HG03571 (cell line): ENCODE measurements at regions not wholly inside any gene's neighbourhood (a gene's known extent, or its start where the extent isn't known, plus 50 kb on each side); places are given as distances from the start of the nearest gene placed in this dataset.

Experiments
- ATAC-seq: cut with Tn5 transposase; IDR thresholded peaks from one replicate; pipeline ENCODE4 v1.9.1; 2021; ENCODE audit not compliant: unreplicated experiment

DNA sequence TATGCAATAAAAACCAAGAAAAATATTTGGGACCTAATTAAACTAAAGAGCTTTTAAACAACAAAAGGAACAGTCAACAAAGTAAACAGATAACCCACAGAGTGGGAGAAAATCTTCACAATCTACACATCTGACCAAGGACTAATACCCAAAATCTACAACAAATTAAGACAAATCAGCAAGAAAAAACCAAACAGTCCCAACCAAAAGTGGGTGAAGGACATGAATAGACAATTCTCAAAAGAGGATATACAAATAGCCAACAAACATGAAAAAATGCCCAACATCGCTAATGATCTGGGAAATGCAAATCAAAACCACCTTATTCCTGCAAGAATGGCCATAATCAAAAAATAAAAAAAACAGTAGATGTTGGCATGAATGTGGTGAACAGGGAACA lies 250.1 kb downstream of the C1D start:
- no peak for ATAC-seq

DNA sequence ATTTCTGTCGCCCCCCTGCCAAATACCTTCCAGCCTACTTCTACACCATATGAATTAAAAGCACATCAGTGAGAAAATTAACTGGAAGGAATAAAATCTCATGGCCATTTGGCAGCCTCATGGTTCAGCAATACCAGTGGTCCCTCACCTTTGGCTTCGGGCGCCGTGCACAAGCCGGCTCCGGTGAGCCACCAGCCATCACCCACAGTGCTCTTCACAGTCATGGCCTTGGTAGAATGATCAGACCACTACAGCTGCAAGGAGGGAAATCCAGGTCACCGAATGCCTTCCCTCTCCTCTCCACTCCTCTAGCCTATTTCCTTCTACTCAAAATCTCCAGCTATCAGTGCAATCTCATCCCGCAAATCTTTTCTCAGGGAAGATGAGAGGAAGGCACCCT lies 239.1 kb downstream of the C1D start:
- no peak for ATAC-seq

DNA sequence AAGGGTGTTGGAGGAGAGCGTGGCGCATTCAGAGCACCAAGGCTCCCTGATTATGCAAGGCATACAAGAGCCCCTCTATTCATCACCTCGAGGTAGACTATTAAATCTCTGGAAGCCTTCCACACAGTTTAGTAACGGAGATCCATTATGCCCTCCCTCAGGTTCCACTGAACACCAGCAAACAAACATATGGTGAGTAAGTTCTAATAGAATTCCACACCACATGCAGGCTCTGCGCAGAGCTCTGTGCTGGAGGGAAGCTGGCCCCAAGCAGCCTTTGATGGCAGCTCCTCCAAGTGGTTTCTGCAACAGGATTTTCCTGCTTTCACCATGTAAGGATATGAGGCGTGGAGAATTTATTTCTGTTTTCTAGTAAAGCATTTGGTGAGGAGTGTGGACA lies 238.6 kb downstream of the C1D start:
- ATAC-seq: no peak

- no peak for ATAC-seq
Observed at GRCh38 chr2:67825476-67825875, 237.3 kb downstream of the C1D start.

DNA sequence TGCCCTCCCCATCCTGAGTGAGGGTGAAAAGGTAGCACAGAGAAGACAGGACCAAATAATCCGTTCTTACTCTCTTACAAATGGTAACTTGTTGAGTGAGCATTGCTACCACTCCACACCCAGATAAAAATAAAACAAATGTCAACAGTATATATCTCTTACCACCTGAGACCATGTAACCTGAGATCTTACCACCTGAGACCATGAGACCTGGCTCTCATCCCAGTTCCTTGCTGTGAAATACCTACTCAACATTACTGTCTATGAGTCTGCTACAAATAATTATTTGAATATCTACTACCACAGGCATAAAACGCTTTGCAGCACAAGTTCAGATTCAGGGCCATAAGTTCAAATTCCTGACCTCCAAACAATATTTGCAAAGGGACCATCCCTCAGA lies 234.7 kb downstream of the C1D start:
- no peak for ATAC-seq

- no peak for ATAC-seq
Observed at GRCh38 chr2:67829470-67829869, 233.3 kb downstream of the C1D start.

DNA sequence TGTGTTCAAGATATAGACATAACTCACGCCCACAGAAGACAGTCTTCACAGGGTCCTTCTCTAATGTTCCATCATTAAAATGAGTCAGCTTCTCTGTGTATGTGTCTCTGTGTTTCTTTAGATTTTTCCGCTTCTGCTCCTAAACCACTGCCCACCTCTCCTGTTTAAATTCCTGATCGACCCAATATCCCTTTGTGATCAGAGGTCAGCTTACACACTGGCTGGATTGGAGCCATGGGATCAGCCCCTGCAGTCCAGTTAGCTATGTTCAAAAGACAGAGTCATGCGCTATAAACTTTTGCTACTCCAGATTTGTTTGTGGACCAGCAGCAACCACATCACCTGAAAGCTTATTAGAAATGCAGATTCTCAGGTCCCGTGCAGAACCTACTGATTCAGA lies 229.2 kb downstream of the C1D start:
- no peak for ATAC-seq

GRCh38 chr2:67834482-67834881 lies 228.3 kb downstream of the C1D start:
- no peak for ATAC-seq

- ATAC-seq: no peak
Observed at GRCh38 chr2:67835266-67835665, 227.5 kb downstream of the C1D start.

DNA sequence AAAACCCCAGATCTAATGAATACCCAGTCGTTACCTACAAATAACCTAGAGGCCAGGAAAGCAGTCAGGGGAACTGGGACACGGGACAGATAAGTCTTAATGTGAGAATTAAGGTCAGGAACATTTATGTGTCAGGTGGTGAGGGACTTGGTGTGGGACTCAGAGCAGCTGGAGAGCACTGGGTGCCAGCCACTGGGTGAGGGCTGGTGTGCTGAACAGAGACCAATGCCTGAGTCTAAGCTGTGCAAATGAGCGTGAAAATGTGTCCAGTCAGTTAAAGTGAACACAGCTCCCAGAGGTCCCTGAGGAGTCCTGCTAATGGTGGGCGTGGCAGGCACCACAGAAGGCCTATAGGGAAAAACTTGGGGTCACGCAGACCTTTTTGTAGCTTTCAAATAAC lies 225.9 kb downstream of the C1D start:
- no peak for ATAC-seq

DNA sequence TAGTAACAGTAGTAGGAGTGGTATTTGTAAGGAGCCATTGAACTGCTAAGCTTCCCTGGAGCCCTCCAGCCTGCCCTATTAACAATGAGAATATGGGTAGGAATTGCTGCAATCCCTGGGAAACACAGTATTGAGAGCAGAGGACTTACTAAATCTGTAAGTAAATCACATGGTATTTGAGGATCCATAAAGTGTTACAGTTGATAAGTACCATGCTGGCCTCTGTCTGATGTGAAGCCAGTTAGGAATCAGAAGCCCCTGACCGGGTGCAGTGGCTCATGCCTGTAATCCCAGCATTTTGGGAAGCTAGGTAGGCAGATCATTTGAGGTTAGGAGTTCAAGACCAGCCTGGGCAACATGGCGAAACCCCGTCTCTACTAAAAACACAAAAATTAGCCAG lies 224.6 kb downstream of the C1D start:
- ATAC-seq: no peak

DNA sequence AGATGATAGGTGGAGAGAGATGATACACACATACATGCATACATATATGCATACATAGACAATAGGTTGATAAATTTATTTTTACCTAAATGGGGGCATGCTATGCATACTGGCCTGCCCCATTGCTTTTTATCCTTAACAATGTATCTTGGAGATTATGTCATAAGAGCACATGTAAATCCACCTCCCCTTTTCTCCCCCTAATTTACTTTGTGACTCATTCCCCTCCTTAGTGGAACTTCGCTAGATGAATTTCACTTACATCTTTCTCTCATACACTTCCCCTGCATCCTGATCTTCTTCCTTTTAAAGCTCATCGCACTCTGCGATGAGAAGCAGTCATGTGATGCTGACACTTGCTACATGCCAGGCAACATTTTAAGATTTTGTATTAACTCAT lies 223.6 kb downstream of the C1D start:
- ATAC-seq: no peak

- ATAC-seq: no peak
Observed at GRCh38 chr2:67839668-67840067, 223.1 kb downstream of the C1D start.

GRCh38 chr2:67840460-67841068 lies 222.2 kb downstream of the C1D start:
- ATAC-seq: no peak

DNA sequence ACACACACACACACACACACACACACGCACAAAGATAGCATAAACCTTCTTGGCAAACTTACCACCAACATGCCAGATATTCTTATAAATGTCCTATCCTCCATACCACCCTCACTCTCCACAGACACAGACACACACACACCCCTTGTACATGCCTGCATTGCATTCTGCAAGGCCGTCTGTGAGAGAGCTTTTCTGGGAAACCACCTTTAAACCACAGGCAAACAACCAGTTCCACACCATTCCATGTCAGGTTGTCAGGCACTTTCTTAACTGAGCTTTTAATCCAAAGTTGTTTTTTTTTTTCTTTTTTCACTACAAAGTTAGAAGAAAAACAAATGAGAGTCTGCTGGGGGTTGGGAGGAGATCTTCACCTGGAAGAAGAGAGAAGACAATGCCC lies 221.1 kb downstream of the C1D start:
- no peak for ATAC-seq

GRCh38 chr2:67842375-67842959 lies 220.3 kb downstream of the C1D start:
- ATAC-seq: no peak

DNA sequence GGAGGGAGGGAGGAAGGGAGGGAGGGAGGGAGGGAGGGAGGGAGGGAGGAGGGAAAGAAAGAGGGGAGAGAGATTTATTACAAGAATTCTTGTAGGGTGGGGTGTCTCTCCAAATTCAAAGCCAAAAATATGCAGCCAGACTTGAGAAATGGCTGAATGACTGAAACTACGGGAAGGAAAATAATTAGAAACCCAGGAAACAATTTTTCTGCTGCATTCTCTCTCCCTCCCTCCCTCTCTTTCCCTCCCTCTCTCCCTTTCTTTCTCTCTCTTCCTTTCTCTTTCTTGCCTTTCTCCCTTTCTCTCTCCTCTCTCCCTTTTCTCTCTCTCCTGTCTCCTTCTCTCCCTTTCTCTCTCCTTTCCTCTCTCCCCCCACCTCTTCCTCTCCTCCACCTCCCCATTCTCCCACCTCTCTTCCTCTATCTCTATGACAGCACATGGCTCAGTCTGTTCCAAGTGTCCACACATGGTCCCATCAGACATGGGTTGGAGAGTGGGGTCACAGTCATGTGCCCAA lies 218.7 kb downstream of the C1D start:
- ATAC-seq: no peak

DNA sequence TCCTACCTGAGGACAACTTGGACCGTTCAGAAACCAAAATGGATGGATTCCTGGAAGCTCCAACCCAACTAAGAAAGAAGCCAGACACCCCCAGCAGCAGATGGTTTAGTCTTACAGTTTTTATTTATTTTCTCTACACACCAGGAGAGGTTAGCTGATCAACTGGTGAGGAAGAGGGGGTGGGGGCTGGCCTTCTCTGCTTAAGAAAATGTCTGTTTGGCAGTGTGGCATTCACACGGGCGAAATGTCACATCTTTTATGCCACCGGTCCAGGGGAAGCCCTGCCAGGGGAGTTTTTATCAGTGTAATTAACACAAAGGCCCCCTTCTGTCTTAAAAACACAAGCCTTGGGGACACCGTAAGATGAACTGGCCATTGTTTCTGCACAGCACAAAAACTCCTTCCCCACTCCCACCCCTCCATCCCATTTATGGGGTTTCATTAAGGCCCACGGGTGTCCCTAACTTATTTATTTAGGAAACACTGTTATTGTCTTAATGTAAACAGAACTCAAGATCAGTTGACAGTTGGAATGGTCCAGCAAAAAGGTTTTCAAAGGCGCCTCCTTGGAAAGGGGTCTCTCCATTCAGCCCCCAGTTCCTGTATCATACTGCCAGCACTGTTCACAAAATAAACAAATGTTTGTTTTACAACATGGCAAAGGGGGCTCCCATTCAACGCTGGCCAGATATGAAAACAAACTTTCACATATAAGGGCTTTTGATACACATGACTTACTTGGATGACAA lies 217.0 kb downstream of the C1D start:
- no peak for ATAC-seq

- no peak for ATAC-seq
Observed at GRCh38 chr2:67846370-67847070, 216.3 kb downstream of the C1D start.

DNA sequence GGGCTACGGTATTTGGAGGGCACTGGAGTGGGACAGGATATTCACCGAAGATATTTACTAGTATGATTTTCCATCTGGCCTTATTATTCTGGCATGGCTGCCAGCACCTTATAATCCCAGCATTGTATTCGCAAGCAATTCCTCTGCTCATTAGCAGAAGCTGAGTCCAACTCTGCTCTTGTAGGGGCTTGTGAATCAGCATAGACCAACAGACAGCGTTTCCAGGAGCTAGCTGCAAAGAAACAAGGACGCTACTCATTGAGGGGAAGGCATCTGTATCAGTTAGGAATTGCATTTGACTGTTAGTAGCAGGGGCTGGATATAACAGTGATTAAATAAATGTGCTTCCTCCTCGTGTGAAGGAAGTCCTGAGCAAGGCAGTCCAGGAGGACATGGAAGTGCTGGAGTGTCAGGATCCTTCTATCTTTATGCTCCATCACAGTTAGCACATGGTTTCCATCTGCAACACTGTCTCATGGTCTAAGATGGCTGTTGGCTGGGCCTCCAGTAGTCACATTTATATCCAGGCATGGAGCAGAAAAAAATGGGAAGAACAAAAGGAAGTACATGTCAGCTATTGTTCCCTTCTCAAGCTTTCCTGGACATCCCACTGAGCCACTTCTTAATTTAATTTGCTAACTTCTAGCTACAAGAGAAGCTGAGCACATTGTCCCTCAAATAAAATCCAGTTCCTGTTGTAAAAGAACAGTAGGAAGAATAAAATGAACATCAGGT lies 214.1 kb downstream of the C1D start:
- no peak for ATAC-seq

DNA sequence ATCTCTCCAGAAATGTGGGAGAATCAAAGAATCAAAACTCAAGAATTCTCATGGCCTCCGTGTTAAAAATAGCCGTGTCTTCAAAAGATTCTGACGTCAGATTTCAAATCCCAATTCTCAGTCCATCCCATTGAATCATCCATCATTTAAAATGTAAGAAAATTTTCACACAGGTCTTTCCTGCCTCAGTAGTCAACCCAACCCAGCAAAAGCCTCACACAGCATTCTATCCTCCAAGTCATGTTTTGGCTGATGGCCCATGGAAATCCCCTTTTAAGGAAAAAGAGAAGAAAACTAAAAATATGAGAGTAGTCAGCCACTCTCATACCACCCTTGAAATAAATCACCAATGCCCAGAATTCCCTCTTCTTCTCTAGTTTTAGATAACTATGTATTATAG lies 211.8 kb downstream of the C1D start:
- ATAC-seq: no peak
